Endothelial cell of umbilical vein (primary cell): ENCODE measurements at regions not wholly inside any gene's neighbourhood (a gene's known extent, or its start where the extent isn't known, plus 50 kb on each side); places are given as distances from the start of the nearest gene placed in this dataset.

Experiments
- BruUV-seq: library from RNA; stranded (reverse); fragments of 400-500 nt; replicated peaks from 2 replicates; lab custom pipeline; 2021; lab: Mats Ljungman, UMichigan
- CTCF ChIA-PET: fragments of 300-600, 350-600 bp; sonication (Branson Sonifier 250); formaldehyde crosslinking; loops from one replicate; lab custom pipeline; 2021; ENCODE audit warnings: antibody characterized with exemption, inconsistent platforms; lab: Charles Lee
- POLR2A ChIA-PET: fragments of 300-600, 350-600 bp; sonication (Branson Sonifier 250); formaldehyde crosslinking; loops from one replicate; lab custom pipeline; 2021; ENCODE audit warnings: antibody characterized with exemption, inconsistent platforms; lab: Charles Lee
- DNase-seq: peaks from one replicate; pipeline ENCODE4 v3.0.0-alpha.2; 2011; ENCODE audit warnings: low read depth, low spot score
- FAIRE-seq: peaks from 2 replicates; lab custom pipeline; 2011; peaks lifted over from hg19 to GRCh38; lab: Jason Lieb, UNC
- H2AFZ ChIP-seq: 2 replicates; pipeline ENCODE4 v1.6.0; 2012; ENCODE audit warnings: low read depth, low read length, control low read depth, inconsistent platforms
- H3K27ac ChIP-seq: 2 replicates; pipeline ENCODE4 v1.5.1; 2011; ENCODE audit warnings: low read depth, mild to moderate bottlenecking, control low read depth, low read length, moderate library complexity; ENCODE audit not compliant: insufficient read depth
- H3K27me3 ChIP-seq, 2 experiments: 2 replicates each; pipeline versions ENCODE4 v1.6.0 to v1.6.1; 2011; ENCODE audit warnings: low read length in 2 of 2, mixed read lengths in 1 of 2; ENCODE audit not compliant: control insufficient read depth in 2 of 2, insufficient read depth in 2 of 2
- H3K36me3 ChIP-seq, 2 experiments: 2 replicates in 1 of 2; 3 replicates in 1 of 2; pipeline ENCODE4 v1.5.1; 2011; ENCODE audit warnings: low read length in 2 of 2, mild to moderate bottlenecking in 1 of 2, moderate library complexity in 1 of 2; ENCODE audit not compliant: control insufficient read depth in 2 of 2, insufficient read depth in 2 of 2; ENCODE audit errors: extremely low read depth in 1 of 2
- H3K4me1 ChIP-seq: 3 replicates; pipeline ENCODE4 v1.5.1; 2011; ENCODE audit warnings: mild to moderate bottlenecking, low read length; ENCODE audit not compliant: control insufficient read depth, insufficient read depth; ENCODE audit errors: extremely low read depth
- H3K4me2 ChIP-seq: 2 replicates; pipeline ENCODE4 v1.6.1; 2011; ENCODE audit warnings: low read length, control low read depth, mixed read lengths; ENCODE audit not compliant: insufficient read depth
- H3K4me3 ChIP-seq, 3 experiments: fragments of 200-600 bp in 1 of 3; sonication (generic), shearing (Covaris generic) in 1 of 3; replicated peaks in 1 of 3; 2 replicates each; pipeline ENCODE4 v1.5.1; 2011 to 2016; ENCODE audit warnings: control low read depth in 3 of 3, low read length in 3 of 3, mild to moderate bottlenecking in 2 of 3, inconsistent platforms in 1 of 3, low read depth in 1 of 3, moderate library complexity in 1 of 3; ENCODE audit not compliant: insufficient read depth in 1 of 3
- H3K79me2 ChIP-seq: 2 replicates; pipeline ENCODE4 v1.6.0; 2012; ENCODE audit warnings: low read length, inconsistent platforms; ENCODE audit not compliant: control insufficient read depth, insufficient read depth
- H3K9ac ChIP-seq: replicated peaks from 2 replicates; pipeline ENCODE3; 2011; ENCODE audit warnings: low read length, control low read depth; ENCODE audit not compliant: insufficient read depth; ENCODE audit errors: extremely low read depth
- H3K9me1 ChIP-seq: replicated peaks from 3 replicates; pipeline ENCODE4 v1.6.0; 2011; ENCODE audit warnings: mild to moderate bottlenecking, low read length; ENCODE audit not compliant: control insufficient read depth, insufficient read depth; ENCODE audit errors: extremely low read depth
- H3K9me3 ChIP-seq: replicated peaks from 2 replicates; pipeline ENCODE4 v1.5.1; 2012; ENCODE audit warnings: low read length, inconsistent platforms; ENCODE audit not compliant: control insufficient read depth, insufficient read depth
- H4K20me1 ChIP-seq: replicated peaks from 2 replicates; pipeline ENCODE3; 2011; ENCODE audit warnings: mild to moderate bottlenecking, low read length; ENCODE audit not compliant: control insufficient read depth, insufficient read depth; ENCODE audit errors: extremely low read depth
- EZH2 ChIP-seq: IDR thresholded peaks from 2 replicates; pipeline ENCODE4 v1.6.1; 2012; ENCODE audit warnings: borderline replicate concordance, low read depth, mild to moderate bottlenecking, moderate library complexity, low read length, inconsistent platforms; ENCODE audit not compliant: severe bottlenecking
- FOS ChIP-seq: IDR thresholded peaks from 2 replicates; pipeline ENCODE4 v1.6.1; 2011; ENCODE audit warnings: mild to moderate bottlenecking, low read length, moderate library complexity, borderline replicate concordance; ENCODE audit not compliant: insufficient read depth
- GATA2 ChIP-seq: IDR thresholded peaks from 2 replicates; pipeline ENCODE4 v1.7.0; 2011; ENCODE audit warnings: low read depth, mild to moderate bottlenecking, moderate library complexity, mixed read lengths, low read length; ENCODE audit not compliant: insufficient read length, insufficient read depth
- JUN ChIP-seq: IDR thresholded peaks from 2 replicates; pipeline ENCODE4 v1.6.1; 2011; ENCODE audit warnings: borderline replicate concordance, low read depth; ENCODE audit not compliant: insufficient read length, insufficient read depth
- MYC ChIP-seq: IDR thresholded peaks from one replicate; pipeline ENCODE4 v1.6.1; 2011; ENCODE audit warnings: mild to moderate bottlenecking, low read depth, low read length
- POLR2A ChIP-seq: IDR thresholded peaks from 2 replicates; pipeline ENCODE4 v1.6.1; 2012; ENCODE audit warnings: low read depth, mild to moderate bottlenecking, control low read depth, low read length
- POLR2AphosphoS5 ChIP-seq: IDR thresholded peaks from 2 replicates; pipeline ENCODE4 v1.6.1; 2012; ENCODE audit warnings: low read depth, mild to moderate bottlenecking, control low read depth, low read length, moderate library complexity; ENCODE audit not compliant: insufficient read depth
- dilution Hi-C: fragments of 300-500 bp; cut with MboI; formaldehyde crosslinking; loops from one replicate; pipeline ENCODE4 v1.15.0; 2019; ENCODE audit warnings: low sequenced_read_pairs; ENCODE audit not compliant: extremely low pct_ligation_motif_present
- intact Hi-C: fragments of 100-400 bp; cut with micrococcal nuclease; formaldehyde crosslinking; loops from one replicate; pipeline ENCODE4 v1.10.0; 2022
- TF ChIP-seq, protein P1 (sequence below): IDR thresholded peaks from 2 replicates; pipeline ENCODE4 v1.6.1; 2011; ENCODE audit not compliant: insufficient read depth, insufficient read length
- TF ChIP-seq, protein P2 (sequence below), 2 donors: IDR thresholded peaks; 1 replicate in 1 of 2; 2 replicates in 1 of 2; pipeline ENCODE4 v1.5.1; 2011; ENCODE audit warnings: low read length in 2 of 2, mild to moderate bottlenecking in 2 of 2, moderate library complexity in 2 of 2, control low read depth in 1 of 2, inconsistent platforms in 1 of 2, low read depth in 1 of 2; ENCODE audit not compliant: insufficient read depth in 1 of 2; ENCODE audit errors: extremely low read depth in 1 of 2

DNA sequence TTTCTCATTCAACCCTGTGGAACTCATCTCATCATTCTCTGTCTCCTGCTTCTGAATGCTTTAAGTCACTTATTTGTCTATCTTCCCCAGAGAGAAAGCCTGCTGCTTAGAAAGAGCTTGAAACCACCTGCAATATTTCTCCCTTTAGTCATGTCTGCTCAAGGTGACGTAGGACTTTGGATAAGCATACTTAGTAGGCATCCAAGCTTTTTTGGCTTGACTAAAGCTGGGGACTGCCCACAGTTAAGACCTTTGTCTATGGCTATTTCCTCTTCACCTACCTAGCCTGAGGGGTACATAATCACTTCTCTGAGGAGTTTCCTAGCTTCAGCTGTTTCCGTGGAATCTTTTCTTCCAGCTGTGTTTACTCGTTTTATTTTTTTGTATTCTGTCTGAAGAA is 665.8 kb upstream of the CAMK1G start:
- Histone ChIP-seq H3K4me3 (no peak overlapping the region), H3K36me3 (no peaks in the 10 kb centered on the region), H3K27me3 (no peaks in the 10 kb centered on the region), H3K9me1 (no peaks in the 10 kb centered on the region), H3K4me1 (peaks cover 11% of the 10 kb centered on the region), H3K27ac (no peak overlapping the region), H3K9ac (no peak overlapping the region), H3K9me3 (no peaks in the 10 kb centered on the region), H4K20me1 (no peaks in the 10 kb centered on the region), H3K4me2 (no peak overlapping the region), H2AFZ (no peak overlapping the region), H3K79me2 (no peaks in the 10 kb centered on the region)
- TF ChIP-seq EZH2 (no peak), FOS (no peak), GATA2 (no peak), POLR2AphosphoS5 (no peak), MYC (no peak), JUN (no peak), POLR2A (no peak)
- TF ChIP-seq, protein P1, sequence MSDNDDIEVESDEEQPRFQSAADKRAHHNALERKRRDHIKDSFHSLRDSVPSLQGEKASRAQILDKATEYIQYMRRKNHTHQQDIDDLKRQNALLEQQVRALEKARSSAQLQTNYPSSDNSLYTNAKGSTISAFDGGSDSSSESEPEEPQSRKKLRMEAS, result no peak
- TF ChIP-seq, protein P2, sequence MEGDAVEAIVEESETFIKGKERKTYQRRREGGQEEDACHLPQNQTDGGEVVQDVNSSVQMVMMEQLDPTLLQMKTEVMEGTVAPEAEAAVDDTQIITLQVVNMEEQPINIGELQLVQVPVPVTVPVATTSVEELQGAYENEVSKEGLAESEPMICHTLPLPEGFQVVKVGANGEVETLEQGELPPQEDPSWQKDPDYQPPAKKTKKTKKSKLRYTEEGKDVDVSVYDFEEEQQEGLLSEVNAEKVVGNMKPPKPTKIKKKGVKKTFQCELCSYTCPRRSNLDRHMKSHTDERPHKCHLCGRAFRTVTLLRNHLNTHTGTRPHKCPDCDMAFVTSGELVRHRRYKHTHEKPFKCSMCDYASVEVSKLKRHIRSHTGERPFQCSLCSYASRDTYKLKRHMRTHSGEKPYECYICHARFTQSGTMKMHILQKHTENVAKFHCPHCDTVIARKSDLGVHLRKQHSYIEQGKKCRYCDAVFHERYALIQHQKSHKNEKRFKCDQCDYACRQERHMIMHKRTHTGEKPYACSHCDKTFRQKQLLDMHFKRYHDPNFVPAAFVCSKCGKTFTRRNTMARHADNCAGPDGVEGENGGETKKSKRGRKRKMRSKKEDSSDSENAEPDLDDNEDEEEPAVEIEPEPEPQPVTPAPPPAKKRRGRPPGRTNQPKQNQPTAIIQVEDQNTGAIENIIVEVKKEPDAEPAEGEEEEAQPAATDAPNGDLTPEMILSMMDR (IDR thresholded peaks at IDR 0.05; ENCODE audit: extremely low read depth in 1 of 2, insufficient read depth in 1 of 2, low read depth in 1 of 2, low read length in 2 of 2), result no peak
- no peak for DNase-seq
- no peak for FAIRE-seq
- intact Hi-C loops, result no loop called here
- POLR2A ChIA-PET, result no interaction called here
- CTCF ChIA-PET, result interaction anchor here (0.9 to 1.1 kb wide), 2 partner anchors 27 to 107 kb away, joined by 3 read pairs; no protein-coding TSS in a partner anchor
- dilution Hi-C loops, result no loop called here
- BruUV-seq, result no TSS peak
